ENCODE measurements at regions not wholly inside any gene's neighbourhood (a gene's known extent, or its start where the extent isn't known, plus 50 kb on each side); places are given as distances from the start of the nearest gene placed in this dataset.

DNA sequence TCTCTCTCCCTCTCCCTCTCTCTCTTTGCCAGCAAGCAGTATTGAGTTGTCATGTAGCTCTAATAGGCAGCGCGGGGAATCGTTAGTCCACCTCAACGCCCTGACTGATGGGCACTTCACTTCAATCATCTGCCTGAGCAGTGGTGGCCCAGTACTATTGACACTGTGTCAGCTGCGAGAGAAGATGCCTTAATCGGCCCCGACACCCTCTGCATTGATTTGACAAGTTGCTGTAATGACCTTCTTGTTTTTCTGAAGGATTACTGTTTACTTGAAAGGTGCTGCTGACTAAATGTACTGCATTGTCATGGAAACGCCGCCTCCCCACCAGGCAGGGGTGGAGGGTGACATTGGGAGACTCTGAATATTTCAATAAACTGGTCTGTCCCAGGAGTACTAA lies 913.8 kb downstream of the KCNMA1 start:
- H3K36me3 Mint-ChIP-seq (ENCODE audit: low read depth): no peaks in the 10 kb centered on the region
- no peak overlapping the region for H3K27ac Mint-ChIP-seq (ENCODE audit: unreplicated experiment)
- no peak overlapping the region for H3K4me3 Mint-ChIP-seq (ENCODE audit: unreplicated experiment)
- H3K9me3 Mint-ChIP-seq (ENCODE audit: low read depth): no peaks in the 10 kb centered on the region
- H3K4me1 Mint-ChIP-seq (ENCODE audit: low read depth): peaks cover under 1% of the 10 kb centered on the region
- TF ChIP-seq, protein P1, sequence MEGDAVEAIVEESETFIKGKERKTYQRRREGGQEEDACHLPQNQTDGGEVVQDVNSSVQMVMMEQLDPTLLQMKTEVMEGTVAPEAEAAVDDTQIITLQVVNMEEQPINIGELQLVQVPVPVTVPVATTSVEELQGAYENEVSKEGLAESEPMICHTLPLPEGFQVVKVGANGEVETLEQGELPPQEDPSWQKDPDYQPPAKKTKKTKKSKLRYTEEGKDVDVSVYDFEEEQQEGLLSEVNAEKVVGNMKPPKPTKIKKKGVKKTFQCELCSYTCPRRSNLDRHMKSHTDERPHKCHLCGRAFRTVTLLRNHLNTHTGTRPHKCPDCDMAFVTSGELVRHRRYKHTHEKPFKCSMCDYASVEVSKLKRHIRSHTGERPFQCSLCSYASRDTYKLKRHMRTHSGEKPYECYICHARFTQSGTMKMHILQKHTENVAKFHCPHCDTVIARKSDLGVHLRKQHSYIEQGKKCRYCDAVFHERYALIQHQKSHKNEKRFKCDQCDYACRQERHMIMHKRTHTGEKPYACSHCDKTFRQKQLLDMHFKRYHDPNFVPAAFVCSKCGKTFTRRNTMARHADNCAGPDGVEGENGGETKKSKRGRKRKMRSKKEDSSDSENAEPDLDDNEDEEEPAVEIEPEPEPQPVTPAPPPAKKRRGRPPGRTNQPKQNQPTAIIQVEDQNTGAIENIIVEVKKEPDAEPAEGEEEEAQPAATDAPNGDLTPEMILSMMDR (IDR thresholded peaks at IDR 0.05): no peak
- no peak for DNase-seq (ENCODE audit: low spot score)
- H3K27me3 Mint-ChIP-seq (ENCODE audit: low read depth): no peaks in the 10 kb centered on the region

DNA sequence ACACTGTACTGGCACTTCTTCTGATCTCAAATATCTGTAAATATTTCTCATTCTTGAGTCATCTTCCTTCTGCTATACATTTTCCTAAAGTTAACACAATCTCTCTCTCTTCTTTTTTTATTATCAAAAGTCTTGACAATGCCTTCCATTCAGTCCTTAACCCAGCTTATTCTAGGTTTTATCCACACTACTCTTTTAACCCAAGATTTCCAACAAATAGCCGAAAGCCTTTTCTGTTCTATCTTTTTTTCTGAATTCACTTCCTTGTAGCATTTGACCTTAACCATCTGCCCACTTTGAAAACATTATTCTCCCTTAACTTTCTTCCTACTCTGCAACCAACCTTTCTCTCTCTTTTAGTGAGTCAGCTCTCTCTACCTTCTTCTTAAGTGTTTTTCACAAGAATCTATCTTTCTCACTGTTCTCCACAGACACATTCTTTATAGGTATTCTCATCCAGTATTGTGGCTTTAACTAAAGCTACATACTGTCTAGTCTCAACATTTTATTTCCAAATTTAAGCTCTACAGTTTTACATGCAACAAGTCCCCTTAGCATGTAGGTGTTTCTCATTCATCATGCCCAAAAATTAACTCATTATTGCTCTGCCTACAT lies 915.6 kb downstream of the KCNMA1 start:
- Mint-ChIP-seq H3K9me3 (ENCODE audit: low read depth) (no peaks in the 10 kb centered on the region), H3K27me3 (ENCODE audit: low read depth) (no peaks in the 10 kb centered on the region), H3K4me1 (ENCODE audit: low read depth) (peaks cover 14% of the 10 kb centered on the region), H3K4me3 (ENCODE audit: unreplicated experiment) (no peak overlapping the region), H3K36me3 (ENCODE audit: low read depth) (no peaks in the 10 kb centered on the region), H3K27ac (ENCODE audit: unreplicated experiment) (no peak overlapping the region)
- TF ChIP-seq, protein P1 (IDR thresholded peaks at IDR 0.05): no peak
- DNase-seq (ENCODE audit: low spot score): no peak

DNA sequence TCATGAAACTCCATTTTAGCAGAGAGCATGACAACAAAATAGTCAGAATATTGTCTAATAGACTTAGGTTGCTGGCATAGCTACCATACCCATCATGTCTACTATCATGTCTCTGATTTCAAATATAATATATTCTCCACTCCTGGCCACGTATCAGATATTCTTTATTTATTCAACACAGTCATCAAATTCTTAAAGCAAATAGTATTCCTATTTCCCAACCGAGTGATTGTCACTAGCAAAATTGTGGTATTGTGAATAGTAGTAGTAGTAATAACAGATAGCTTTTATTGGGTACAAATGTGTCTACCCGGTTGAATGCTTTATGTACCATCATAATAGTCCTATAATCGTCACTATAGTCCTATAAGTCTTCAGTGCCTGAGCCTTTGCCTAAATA lies 918.6 kb downstream of the KCNMA1 start:
- no peaks in the 10 kb centered on the region for H3K9me3 Mint-ChIP-seq (ENCODE audit: low read depth)
- no peak overlapping the region for H3K27ac Mint-ChIP-seq (ENCODE audit: unreplicated experiment)
- H3K36me3 Mint-ChIP-seq (ENCODE audit: low read depth): no peaks in the 10 kb centered on the region

DNA sequence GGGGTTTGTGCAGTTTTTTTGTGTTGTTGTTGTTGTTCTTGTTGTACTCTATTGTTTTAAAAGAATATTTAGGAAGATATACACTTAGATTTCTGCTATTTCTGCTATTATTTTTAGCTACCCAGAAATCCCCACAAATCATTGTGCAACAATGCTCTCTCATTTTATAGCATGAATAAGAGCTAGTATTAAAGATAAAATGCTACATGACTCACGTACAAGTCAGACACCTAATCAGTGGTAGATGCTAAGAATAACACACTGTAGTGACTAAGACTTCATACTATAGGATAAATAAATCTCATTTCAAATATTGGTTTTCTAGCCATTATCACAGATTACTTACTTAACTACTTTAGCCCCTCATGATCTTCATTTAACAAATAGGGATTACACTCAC lies 920.5 kb downstream of the KCNMA1 start:
- no peaks in the 10 kb centered on the region for H3K27me3 Mint-ChIP-seq (ENCODE audit: low read depth)
- DNase-seq (ENCODE audit: low spot score): no peak
- no peaks in the 10 kb centered on the region for H3K9me3 Mint-ChIP-seq (ENCODE audit: low read depth)
- H3K4me3 Mint-ChIP-seq (ENCODE audit: unreplicated experiment): no peak overlapping the region
- TF ChIP-seq, protein P1 (IDR thresholded peaks at IDR 0.05): no peak
- H3K4me1 Mint-ChIP-seq (ENCODE audit: low read depth): peaks cover 30% of the 10 kb centered on the region
- H3K27ac Mint-ChIP-seq (ENCODE audit: unreplicated experiment): peak overlapping the region; percentile 65
- H3K36me3 Mint-ChIP-seq (ENCODE audit: low read depth): no peaks in the 10 kb centered on the region

More for the DNA sequence above, 918.6 kb downstream of the KCNMA1 start:
- Mint-ChIP-seq H3K27me3 (ENCODE audit: low read depth) (no peaks in the 10 kb centered on the region), H3K4me1 (ENCODE audit: low read depth) (peaks cover 30% of the 10 kb centered on the region), H3K4me3 (ENCODE audit: unreplicated experiment) (no peak overlapping the region)
- DNase-seq (ENCODE audit: low spot score): no peak
- TF ChIP-seq, protein P1 (IDR thresholded peaks at IDR 0.05): no peak

DNA sequence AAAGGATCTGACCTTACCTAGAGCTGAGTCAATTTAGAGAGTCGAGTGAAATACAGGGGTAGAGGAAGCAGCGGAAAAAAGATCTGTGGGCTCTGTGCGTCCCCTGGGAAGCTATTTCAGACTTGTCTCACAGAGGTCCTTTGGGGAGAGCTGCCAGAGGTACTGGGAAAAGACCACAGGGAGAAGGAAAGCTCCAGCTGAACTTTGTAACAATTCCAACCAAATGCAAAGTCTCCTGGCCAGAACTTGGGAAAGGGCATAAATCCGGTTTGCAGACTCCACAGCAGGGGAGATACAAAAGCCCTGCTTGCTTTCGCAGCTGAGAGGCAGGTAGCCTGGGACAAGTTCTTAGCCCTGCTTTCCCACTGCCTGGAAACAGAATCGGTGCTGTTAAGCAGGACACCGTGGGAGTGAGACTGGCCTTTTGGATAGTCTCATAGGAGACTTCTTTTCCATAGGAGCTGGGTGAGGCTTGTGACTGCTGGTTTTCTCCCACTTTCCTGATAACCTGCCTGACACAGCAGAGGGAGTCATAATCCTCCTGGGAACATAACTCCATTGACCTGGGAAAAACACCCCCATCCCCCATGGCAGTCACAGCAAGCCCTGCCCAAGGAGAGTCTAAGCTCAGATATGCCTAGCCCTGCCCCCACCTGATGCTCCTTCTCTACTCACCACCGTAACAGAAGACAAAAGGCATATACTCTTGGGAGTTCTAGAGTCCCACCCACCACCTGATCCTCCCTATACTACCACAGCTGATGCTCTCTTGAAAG lies 926.2 kb downstream of the KCNMA1 start:
- no peak for DNase-seq (ENCODE audit: low spot score)
- Mint-ChIP-seq H3K27me3 (ENCODE audit: low read depth) (peaks cover 4% of the 10 kb centered on the region), H3K36me3 (ENCODE audit: low read depth) (peaks cover 8% of the 10 kb centered on the region)

More for the DNA sequence above, 926.2 kb downstream of the KCNMA1 start:
- no peak overlapping the region for H3K4me3 Mint-ChIP-seq (ENCODE audit: unreplicated experiment)
- TF ChIP-seq, protein P1 (IDR thresholded peaks at IDR 0.05): no peak
- H3K4me1 Mint-ChIP-seq (ENCODE audit: low read depth): peaks cover 11% of the 10 kb centered on the region
- no peak overlapping the region for H3K27ac Mint-ChIP-seq (ENCODE audit: unreplicated experiment)
- H3K9me3 Mint-ChIP-seq (ENCODE audit: low read depth): peaks cover 23% of the 10 kb centered on the region

Data from chondrocyte (in vitro differentiated cells).